ENCODE measurements at regions not wholly inside any gene's neighbourhood (a gene's known extent, or its start where the extent isn't known, plus 50 kb on each side); places are given as distances from the start of the nearest gene placed in this dataset.

DNA sequence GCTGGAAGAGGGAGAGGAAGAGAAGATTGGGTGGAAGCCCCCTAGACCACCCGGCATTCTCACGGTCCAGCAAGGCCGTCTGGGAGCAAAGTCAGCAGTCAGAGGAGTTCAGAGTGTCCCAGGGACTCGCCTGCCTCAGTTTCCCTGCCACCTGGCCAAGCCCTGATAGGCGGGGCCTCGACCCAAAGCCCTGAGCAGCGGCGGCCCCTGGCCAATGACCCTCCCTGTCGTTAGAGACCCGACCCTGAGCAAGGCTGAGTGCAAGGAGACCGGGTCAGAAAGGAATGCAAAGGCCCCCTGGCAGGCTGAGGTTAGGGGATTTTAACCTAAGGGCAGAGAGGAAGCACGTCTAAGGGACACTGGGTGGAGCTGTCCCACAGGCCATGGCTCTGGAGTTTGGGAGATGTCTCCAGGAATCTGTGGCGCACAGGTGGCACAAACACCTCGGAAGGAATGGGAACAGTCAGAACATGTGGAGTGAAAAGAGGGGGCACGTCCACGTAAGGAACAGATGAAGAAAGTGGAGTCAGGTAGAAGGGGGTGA lies 196.8 kb upstream of the PDE1C start:
- no peak for DNase-seq (ENCODE audit: low spot score)

DNA sequence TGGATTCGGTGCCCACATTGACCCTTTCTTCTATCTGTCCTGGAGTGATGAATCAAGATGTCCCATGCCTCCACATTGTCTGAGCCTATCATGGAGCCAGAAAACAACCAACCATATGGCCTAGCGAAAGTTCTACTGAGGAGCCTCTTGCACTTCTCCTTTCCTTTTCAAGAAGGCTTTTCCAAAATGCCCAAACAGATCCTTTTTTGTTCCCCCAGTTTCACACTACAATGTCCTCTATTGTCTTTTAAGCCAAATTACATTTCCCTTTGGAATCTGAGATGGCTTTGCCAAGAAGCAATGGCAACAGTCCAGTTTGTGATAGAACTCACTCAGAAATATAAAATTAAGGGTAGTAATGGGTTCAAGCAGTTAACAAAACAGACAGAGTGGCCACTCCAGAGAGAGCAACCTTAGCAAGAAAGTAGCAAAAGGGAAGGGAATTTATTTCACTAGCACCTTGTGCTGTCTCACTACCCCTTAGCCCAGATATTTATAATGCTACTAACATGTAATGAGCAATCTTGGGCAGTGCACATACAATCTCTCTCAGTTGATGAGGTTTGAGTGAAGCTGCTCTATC lies 194.6 kb upstream of the PDE1C start:
- DNase-seq (ENCODE audit: low spot score), result no peak

DNA sequence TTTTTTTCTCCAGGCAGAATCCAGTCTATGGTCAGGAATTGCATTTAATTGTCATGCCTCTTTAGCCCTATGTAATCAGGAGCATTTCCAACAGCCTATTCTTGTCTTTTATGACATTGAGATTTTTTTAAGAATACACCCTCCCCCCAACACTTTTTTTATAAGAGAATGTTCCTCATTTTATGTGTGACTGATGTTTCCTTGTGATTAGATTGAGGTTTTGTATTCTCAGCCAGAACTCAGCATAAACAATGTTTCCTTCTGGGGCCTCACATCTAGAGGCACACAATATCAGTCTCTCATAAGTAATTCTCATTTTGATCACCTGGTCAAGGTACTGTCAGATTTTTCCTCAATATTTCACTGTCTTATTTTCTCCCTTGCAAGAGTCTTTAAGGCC lies 193.4 kb upstream of the PDE1C start:
- no peak for DNase-seq (ENCODE audit: low spot score)

DNA sequence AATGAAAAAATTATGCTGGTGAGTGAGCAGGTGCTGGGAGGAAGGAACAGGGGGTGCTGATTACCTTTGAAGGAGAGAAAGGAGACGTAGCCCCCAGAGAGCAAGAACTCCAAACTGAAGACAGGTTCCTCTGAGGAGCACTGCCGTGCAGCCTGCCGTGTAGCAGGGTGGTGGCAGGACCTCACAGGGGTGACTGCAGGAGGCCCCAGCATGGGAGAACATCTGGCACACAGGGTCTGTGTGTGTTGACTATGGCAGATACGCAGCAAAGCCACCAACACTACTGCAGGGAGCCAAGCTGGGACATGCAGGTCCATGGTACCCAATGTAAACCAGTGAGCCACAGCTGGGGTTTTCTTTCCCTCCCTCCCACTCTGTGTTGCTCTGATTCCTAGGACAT lies 192.1 kb upstream of the PDE1C start:
- no peak for DNase-seq (ENCODE audit: low spot score)

DNA sequence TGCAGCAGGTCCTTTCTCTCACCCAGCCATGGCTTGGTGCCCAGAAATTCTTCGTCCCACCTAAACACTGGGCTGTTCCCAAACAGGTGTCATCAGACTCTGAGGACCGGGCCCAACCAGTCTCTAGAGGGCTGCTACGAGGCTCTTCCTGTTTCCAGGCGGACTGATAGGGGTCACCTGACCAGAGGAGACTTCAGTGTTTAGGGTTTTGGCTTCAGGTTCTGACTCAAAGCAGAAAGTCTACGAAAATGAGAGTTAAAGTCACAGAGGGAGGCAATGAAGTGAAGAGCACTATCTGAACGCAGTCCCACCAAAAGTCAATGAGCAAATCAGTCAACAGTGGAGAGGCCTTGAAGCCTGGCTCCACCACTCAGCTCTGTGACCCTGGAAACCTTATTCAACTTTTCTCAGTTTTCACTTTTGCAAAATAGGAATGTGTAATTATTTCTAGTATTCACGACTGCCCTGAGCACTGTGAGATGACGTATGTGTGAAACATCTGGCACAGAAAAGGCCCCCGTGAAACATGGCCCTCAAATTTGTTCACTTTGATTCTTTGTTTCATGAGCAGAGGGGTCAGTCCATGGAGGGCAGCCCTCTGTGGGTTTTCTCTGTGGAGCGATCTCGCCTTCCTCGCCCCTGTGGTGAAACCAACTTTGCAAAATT lies 189.9 kb upstream of the PDE1C start:
- DNase-seq (ENCODE audit: low spot score), result peak; percentile 31

DNA sequence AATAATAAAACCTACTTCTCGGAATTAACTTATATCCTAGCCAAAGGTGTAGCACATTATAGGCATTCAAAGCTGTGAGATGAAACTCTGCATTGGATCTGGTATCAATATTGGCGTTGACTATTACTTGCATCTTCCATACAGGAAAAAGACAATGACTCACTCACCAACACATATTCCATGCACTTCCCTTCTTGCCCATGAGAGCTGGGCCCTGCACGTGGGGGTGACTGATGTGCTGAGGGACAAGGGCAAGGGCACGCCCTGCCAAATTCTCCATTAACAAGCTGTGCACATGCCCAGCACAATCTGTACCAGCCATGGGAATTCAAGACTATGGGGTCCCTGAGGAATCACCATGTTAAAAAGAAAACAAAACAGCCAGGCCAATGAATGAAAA lies 188.1 kb upstream of the PDE1C start:
- DNase-seq (ENCODE audit: low spot score), result no peak

DNA sequence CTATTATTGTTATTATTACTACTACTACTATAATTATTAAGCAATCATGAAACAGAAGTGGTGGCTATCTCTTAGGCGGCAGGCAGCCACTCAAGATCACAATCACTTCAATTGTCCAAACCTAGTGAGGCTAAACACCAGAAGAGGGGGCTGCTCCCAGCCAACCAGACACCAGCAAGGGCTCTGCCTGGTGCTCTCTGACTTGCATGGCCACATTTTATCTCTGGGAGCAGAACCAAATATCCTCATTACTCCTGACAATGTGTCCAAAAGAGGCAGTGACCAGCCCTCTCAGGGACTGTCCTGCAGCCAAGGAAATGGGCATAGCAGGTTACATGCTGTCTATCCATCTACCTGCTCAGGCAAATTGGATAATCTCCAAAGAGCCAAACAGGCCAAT lies 187.4 kb upstream of the PDE1C start:
- no peak for DNase-seq (ENCODE audit: low spot score)

DNA sequence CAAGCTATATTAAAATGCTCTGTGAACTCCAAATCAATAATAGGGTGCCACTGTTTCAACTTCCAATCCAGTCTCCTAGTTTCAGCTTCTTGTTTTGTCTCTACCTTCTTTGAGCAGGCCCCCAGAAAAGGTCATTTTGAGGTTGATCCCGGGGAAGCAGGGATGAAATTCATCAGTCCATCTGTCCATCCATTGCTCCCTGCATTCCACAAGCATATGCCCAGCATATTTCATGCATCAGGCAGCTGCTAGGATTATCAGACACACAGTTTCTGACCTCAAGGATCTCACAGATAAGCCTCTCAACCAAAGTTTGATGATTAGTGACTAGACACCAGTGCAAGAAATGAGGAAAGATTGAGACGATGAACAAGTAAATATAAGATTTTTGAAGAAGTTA lies 186.6 kb upstream of the PDE1C start:
- no peak for DNase-seq (ENCODE audit: low spot score)

DNA sequence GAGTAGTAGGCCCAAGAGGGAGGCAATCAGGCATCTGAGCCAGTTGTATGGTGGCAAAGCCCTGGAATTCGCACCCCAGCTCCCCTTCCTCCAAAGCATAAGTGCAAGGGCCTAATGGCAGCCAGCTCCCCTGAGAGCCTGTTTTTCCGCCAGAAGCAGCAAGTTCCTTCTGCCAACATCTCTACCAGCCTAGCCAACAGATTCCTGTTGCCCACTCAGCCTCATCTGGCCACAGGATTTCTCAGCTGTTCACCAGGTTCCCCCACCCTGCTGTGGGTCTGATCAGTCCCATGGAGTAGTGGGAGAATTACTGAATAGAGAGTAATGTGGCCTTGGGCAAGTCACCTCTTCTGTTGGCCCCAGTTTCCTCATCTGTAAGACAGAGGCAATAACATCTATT lies 186.2 kb upstream of the PDE1C start:
- DNase-seq (ENCODE audit: low spot score), result no peak

DNA sequence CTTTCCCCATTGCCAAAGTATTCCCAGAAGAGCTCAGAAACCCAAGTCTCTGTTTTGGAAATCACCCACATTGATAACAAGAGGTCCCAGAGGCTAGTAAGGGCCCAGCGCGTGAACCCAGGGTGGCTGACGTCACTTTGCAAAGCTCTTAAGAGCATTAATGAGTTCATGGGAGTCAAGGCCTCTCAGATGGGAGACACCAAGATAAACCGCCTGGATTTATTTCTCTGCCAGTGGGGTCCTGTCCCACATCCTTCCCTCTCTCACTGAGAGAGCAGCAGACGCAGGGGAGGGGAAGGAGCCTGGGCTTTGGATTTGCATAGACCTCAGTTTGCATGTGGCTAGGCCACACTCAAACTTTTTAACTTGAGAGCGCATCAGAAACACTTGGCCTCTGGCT lies 184.8 kb upstream of the PDE1C start:
- DNase-seq (ENCODE audit: low spot score), result no peak

DNA sequence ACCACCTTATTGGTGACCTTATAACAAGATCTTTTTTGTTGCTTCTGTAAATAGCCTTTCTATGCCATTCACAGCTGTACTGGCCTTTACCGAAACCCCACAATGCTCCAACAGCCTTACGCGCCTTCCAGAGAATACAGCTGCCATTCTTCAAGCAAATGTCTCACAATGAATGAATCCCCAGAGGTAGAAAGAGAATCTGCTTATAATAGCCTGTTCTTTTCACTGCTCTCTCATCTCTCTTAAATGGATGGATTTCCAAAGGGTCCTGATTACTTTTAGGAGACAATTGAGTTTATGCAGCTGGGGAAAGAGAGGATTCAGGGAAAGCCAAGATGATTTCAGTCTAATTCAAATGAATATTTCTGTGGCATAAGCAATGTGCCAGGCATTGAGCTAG lies 183.1 kb upstream of the PDE1C start:
- DNase-seq (ENCODE audit: low spot score), result no peak

DNA sequence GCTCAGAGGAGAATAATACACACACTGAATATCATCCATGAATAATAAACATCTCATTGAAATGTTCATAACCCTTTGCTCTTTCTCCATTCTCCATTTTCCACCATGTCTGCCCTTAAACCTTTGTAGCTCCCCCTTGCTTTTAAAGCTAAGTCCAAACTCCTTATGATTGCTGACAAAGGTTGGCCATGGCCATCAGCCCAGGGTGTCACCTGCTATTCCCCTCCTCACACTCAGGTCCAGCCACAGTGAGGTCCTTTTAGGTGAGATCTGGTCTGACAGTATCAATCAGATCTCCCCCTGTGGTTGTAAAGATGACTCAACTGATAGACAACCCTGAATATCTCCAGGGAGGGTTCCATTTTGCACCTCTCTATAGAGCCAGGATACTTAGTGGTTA lies 181.5 kb upstream of the PDE1C start:
- DNase-seq (ENCODE audit: low spot score), result no peak

DNA sequence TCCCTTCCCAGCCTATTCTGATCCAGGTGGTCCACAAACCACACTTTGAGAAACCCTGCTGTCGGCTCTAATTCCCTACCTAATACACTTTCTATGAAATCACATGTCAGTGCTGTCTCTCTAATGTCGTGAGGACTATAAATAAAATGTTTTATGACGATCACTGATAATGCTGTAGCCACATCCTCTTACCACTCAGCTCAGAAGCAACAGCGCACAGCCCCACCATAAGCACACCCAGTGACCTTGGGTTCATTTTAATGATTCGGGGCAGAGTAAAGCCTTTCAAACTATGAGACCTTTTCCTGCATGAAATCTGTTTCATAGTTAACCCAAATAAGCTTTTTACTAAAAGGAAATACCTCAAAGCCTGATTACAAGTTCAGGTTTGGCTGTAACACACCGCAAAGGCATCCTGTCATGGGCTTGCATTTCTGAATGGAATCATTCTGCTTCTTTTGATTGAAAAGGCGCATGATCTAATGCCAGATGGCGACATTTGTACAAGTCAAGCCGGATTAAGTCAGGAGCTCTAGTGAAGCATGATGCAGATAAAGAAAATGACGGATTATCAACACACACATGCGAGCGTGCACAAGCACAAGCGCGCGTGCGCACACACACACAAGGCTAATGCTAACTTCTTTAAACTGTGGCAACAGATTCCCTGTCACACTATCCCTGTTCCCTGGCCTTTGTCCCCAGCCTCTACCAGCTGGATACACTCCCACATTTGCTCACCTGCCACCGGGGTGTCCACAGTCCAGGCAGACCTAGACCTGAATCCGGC lies 180.5 kb upstream of the PDE1C start:
- no peak for DNase-seq (ENCODE audit: low spot score)

DNA sequence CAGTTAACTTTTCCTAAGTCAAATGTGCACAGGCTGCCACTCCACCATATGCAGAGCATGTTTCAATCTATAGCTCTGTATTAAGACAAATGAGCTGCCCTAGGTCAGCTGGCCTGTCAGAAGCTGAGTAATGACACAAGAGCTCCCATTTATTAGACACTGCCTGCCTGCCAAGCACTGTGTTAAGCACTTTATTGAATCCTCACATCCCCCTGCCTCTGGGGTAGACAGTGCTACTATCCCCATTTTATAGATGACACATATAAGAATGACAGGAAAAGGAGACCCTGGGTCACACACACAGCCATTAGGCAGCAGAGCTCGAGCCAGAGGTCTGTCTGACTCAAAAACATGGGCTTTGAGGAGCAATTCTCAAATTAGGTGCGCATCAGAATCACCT lies 179.8 kb upstream of the PDE1C start:
- DNase-seq (ENCODE audit: low spot score), result no peak

DNA sequence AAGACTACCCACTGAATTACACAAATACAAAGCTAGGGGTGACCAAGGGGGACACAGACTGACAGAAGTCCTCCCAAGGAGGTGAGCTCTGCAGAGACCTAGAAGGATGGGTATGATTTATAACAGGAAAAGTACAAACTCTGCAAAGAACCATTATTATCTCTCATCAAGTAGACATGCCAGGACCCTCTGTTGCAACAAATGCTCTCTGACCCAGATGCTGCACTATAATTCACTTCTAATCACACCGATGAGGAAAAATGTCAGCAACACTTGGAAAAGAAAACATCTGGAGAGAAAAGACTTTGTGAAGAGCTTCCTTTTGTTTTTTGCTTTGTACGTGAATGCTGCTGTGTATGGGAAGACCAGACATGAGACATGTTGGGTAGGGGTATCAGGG lies 178.3 kb upstream of the PDE1C start:
- no peak for DNase-seq (ENCODE audit: low spot score)

DNA sequence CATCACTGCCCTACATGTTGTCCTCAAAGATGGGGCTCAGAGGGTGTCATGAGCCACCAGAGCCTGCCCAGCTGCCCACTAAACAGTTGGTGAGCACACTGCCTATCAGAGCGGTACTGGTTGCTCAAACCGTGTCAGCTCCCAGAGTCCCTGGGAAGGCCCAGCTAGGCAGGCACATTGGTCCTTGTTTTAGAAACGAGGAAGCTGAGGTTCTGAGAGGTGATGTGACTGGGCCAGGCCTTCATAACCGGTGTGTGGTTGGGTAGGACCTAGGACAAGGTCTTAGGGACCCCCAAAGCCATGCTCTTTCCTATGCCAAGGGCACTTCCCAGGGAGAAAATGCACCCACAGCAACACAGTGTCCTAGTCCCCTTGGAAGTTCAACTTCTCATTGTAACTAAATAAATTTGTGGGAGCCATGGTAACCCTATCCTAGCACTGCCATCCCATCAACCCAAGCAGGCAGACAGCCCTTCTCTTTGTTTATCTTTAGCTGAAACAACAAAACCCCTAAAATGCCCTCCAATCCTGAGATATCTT lies 174.7 kb upstream of the PDE1C start:
- no peak for DNase-seq (ENCODE audit: low spot score)

DNA sequence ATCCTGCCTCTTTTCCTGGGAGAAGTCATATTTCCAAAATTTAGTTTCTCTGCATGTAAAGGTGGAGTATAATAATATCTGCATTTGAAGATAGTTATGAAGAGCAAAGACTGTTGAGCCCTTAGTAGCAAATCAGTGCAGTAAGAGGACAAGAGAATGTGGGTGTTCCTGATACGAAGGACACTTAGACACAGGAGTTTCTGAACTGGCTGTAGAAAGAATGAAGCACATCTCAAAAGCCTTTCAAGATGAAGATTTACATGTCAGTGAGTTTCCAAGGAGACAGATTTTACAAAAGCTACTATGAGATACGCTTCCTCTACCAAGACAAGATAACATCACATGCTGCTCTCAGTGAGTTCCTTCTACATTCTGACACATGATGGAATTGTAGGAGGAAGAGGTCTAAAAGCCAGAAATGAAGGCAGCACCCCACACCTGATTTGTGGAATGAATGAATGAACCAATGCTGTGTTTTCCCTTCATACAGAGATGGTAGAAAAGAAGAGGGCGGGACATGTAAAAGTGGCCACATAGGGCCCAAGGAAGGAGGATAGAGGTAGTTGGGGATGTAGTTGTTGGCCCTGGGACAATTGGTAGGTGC lies 173.6 kb upstream of the PDE1C start:
- no peak for DNase-seq (ENCODE audit: low spot score)

DNA sequence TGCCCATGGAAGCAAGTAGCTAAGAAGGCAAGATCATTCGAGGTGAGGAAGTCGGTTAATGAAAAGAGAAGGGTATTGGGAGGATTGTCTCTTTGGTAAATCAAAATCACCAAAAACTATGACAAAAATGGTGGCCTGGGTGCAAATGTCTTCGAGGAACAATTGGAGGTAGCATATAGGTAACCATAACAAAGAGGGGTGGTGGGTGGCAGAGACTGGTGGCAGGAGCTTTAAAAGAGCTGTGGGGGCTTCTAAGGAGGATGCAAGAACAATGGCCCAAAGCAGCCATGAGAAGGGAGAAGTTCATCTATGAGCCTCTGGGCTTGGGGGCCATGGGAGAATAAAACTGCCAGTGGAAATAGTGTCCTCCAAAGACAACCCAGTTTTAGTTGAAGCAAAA lies 172.2 kb upstream of the PDE1C start:
- DNase-seq (ENCODE audit: low spot score), result no peak

DNA sequence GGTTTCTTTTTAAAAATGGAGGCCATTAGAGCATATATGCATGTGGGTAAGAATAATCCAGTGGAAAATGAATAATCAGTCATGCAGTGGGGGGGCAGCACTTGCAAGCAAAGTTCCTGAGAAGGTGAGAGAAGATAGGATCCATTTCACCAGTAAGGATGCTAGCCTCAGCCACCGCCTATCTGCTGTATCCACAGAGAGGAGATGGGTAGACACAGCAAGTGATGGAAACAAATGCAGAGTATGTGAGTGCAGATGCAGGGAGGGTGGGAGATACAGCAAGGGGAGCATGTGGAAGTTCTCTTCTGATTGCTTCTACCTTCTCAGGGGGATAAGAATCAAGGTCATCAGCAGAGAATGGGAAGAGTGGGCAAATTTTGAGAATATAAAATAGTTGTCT lies 171.4 kb upstream of the PDE1C start:
- DNase-seq (ENCODE audit: low spot score), result no peak

DNA sequence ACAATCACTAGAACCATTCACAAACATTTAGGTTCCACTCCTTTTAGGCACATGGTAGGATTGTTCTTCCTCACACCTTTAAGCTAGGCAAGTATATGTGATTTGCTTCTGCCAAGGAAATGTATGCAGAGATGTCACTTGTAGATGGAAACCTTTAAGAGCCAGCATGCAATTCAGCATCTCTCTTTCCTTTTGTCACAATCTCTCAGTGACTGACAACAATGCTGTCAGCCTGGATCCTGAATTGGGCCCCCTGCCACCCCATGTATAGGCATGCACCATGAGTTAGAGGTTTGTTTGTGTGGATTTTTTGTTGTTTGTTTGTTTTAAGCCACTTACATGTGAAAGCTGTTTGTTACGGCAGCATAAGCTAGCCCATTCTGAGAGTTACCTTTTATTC lies 169.6 kb upstream of the PDE1C start:
- no peak for DNase-seq (ENCODE audit: low spot score)

DNA sequence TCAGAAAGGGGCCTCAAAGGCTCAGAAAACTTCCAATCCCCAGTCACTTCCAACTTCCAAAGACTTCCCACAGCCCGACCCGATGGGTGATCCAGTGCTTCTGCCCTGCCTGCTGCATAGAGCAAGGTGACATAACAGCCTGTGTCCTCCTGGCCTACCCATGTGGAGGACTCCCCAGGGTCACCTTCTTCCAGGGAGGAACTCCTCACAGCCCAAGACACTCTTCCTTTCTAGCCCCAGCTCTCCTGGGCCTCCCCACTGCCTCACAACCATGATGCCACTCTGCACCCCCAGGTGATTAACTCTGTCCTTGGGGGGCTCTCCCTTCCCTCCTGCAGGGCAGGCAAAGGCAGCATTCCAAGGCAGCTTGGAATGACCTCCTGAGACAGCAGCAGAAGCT lies 158.4 kb upstream of the PDE1C start:
- DNase-seq (ENCODE audit: low spot score), result no peak

DNA sequence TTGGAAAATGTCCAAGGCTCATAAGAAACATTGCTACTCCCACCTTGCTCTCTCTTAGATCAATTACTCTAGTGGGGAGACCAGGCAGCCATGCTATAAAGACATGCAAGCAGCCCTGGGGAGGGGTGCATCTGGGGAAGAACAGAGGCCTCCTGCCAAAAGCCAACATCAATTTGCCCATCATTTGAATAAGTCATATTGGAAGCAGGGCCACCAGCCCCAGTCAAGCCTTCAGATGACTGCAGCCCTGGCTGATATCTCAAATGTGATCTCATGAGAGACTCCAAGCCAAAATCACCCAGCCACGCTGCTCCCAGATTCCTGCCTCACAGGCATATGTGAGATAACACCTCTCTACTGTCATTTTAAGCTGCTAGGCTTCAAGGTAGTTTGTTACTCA lies 157.5 kb upstream of the PDE1C start:
- no peak for DNase-seq (ENCODE audit: low spot score)
